HG03097 (cell line): ENCODE measurements at regions not wholly inside any gene's neighbourhood (a gene's known extent, or its start where the extent isn't known, plus 50 kb on each side); places are given as distances from the start of the nearest gene placed in this dataset.

ENCODE experiments used
- ATAC-seq: cut with Tn5 transposase; IDR thresholded peaks from one replicate; pipeline ENCODE4 v1.9.1; 2021; ENCODE audit not compliant: unreplicated experiment, low FRiP score

DNA sequence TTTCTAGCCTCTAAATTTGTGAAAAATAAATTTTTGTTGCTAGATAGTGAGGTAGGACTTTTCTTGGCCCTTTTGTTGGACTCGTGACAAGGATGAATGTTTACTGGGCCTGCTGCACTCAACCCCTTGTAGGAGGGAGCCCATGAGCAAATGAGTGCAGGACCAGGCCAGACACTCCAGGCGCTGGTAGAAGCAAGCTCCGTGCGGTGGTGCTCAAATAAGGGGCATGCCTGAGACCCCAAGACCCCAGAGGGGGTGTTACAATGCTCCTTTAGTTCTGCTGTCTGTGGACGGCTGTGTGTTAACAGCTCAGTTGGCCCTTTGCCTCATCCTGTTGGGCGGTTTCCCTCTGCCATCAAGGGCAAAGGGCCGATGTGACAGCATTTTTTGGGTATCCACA, 1195.3 kb upstream of the PHF14 start:
- no peak for ATAC-seq

DNA sequence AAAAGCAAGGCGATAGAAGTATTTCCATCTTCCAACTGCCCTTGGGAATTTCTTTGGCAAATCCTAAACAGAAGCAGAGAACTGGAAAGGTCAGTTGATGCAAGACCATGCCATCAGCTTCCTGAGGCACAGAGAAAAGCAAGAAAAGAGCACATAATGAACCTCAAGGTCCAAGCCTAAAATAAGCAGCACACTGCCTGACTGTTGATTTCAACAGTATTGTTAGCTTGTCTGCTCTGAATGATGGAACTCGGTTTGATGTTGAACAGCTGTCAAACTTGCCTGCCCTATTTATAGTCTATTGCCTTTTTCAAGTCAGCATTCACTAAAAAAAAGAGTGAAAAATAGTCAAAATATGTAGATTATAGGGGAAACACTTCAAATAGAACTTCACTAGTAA, 1192.0 kb upstream of the PHF14 start:
- no peak for ATAC-seq

- ATAC-seq, result no peak
Observed at GRCh38 chr7:9782275-9782674, 1191.4 kb upstream of the PHF14 start.

DNA sequence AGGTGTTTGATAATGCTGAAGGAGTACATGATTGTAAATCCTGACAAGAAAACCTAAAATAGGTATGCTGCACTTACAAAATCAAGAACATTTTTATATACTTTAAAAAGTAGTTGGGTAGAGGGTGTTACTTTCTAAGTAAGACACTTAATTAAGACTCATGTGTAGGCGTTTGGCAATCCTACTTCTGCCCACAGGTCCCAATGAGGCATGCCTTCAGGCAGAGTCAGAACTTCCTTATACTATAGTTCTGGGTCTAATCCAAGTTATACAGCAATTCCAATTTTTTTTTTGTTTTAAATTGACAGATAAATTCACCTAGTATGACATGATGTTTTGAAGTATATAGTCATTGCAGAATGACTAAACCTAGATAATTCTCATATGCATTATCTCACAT, 1188.5 kb upstream of the PHF14 start:
- ATAC-seq, result no peak

- no peak for ATAC-seq
Observed at GRCh38 chr7:9796241-9796640, 1177.4 kb upstream of the PHF14 start.

- ATAC-seq, result no peak
Observed at GRCh38 chr7:9822458-9823290, 1151.0 kb upstream of the PHF14 start.

DNA sequence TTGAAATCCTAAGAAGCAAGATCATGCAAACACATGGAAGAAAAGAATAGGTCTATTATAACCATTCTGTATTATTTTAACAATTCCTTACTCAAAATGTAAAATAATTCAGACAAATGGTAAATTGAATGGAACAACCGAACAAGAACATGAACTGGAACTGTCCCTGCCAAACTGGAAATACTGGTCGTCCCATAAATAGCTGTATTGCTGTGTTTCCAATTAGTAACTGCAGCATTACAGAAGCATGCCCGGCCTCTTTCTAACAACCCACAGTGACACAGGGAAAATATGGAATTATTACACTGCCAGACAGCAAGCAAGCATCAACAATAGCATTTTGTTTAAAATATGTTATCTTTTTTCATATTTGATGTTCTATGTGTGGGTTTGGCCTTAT, 1138.5 kb upstream of the PHF14 start:
- no peak for ATAC-seq

DNA sequence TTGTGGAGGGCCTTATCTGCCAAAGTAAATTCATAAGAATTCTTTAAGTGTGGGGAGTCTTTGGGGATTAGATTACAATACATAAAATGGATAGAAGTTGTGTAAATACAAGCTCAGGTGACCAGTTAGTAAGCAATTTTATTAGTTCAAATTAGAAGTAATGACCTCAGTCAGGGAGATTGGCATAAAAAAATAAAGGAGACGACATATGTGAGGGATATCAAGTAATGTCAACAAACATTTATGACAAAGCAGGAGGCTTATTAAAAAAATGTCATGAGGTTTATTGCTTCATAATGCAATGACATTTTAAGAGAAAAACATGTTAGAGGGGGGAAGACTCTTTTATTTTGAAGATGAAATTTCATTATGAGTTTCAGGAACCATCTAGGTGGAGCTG, 1137.0 kb upstream of the PHF14 start:
- no peak for ATAC-seq

DNA sequence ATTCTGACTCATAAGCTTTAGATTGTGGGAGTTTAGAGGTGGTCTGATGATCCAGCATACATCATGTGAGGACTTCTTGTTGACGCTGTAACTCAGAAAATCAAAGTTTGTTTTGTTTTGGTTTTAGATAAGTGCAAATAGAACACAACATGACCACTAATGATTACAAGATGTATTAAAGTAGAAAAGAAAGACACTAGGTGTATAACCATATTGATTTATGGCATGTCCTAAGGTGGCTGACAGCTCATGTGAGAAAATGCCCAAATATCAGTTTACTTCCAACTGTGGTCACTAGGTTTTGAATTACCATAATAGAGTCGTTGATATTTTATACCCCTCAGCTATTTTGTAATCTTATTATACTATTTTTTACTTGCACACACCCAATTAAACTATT, 1131.4 kb upstream of the PHF14 start:
- no peak for ATAC-seq

DNA sequence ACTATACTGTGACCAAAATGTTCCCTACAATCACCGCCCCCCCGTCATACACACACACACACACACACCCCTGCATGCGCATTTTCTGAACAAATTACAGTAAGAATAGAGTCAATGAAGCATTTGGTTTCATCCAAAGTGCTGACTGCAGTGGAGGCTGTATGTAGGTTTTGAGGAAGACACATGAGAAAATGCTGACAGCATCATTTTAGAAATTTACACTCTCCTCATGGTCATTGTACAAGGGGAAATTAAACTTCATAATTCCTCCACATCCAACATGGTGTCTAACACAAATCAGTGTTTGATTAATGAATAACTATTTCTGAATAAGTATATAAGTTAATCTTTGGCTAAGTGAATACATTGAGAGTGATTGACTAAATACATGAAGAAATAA, 1126.8 kb upstream of the PHF14 start:
- ATAC-seq, result no peak

DNA sequence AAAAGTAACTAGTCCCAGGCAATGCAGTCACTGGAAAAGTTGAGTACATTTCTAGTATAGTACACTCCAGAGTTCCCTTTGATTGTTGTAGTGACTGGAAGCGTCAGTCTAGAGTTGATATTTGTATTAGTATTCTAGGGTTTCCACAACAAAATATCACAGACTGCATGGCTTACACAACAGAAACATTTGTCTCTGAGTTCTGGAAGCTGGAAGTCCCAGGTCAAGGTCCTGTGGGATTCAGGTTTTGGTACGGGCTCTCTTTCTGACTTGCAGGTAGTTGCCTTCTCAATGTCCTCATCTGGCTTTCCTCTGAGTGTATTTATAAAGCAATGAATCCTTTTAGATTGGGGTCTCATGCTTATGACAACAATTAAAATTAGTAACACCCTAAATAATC, 1119.1 kb upstream of the PHF14 start:
- no peak for ATAC-seq

- no peak for ATAC-seq
Observed at GRCh38 chr7:9856668-9857067, 1117.0 kb upstream of the PHF14 start.

- no peak for ATAC-seq
Observed at GRCh38 chr7:9863545-9863944, 1110.1 kb upstream of the PHF14 start.

DNA sequence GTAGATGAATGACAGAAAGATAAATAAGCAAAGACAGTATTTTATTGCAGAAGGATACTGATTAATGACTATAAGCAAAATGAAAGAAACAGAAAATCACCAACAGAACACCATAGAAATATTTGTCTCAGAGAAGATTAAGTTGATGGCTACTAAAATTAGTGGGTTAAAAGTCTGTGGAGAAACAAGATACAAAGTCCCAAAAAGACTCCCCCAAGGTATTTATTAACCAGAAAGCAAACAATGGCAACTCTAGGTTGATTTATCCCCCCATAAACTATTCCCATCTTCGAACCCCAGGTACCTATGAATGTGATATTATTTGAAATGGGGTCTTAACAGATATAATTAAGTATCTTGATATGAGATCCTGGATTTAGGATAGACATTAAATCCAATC, 1104.5 kb upstream of the PHF14 start:
- ATAC-seq, result no peak

- no peak for ATAC-seq
Observed at GRCh38 chr7:9869566-9869965, 1104.1 kb upstream of the PHF14 start.

- no peak for ATAC-seq
Observed at GRCh38 chr7:9870674-9871073, 1103.0 kb upstream of the PHF14 start.

DNA sequence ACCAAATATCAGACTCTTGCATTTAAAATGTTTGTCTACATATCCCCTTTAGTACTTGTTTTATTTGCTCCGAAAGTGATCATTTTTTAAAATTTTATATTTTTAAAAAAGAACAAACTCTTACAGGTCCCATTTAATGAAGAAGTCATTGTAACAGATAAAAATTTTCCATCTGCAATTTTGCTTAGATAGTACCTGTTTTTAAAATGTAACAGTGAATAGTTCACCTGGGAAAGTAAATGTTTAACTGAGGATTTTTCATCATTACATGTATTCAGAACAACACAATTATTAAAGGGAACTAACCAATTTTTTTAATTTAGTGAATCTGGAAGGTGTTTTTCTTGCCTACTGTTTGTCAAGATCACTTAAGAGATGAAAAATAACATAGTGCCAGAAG, 1099.5 kb upstream of the PHF14 start:
- no peak for ATAC-seq

DNA sequence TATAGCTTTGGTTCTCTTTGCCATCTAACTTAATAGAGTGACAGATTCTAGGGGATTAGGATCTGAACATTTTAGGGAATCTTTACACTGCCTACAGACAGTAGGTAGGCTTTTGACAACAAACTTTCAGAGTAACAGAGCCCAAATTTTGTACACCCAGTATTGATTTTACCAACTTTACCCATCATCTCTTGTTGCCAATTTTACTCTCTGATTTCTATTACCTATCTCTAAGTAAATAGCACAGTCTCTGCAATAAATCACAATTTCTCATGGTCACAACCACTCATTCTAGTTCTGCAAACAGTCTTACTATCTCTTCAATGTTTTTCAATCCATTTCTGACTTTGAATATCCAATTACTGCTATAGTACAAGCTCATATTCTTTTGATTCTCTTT, 1097.6 kb upstream of the PHF14 start:
- ATAC-seq, result no peak

GRCh38 chr7:9889554-9889953, 1084.1 kb upstream of the PHF14 start:
- no peak for ATAC-seq

GRCh38 chr7:9890092-9890491, 1083.6 kb upstream of the PHF14 start:
- no peak for ATAC-seq

DNA sequence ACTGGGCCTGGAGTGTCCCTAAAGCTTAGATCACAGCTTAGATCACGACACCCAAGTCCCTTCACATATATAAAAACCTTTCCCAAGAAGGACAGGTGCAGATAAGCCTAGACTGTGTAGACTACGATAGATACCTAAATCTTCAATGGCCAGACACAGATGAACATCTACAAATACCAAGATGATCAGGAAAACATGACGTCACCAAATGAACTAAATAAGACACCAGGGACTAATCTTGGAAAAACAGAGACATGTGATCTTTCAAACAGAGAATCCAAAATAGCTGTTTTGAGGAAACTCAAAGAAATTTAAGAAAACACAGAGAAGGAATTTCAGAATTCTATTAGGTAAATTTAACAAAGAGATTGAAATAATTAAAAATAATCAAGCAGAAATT, 1082.6 kb upstream of the PHF14 start:
- ATAC-seq, result no peak

- ATAC-seq, result no peak
Observed at GRCh38 chr7:9900339-9900738, 1073.3 kb upstream of the PHF14 start.

GRCh38 chr7:9921326-9921725, 1052.3 kb upstream of the PHF14 start:
- no peak for ATAC-seq
